ENCODE measurements at regions not wholly inside any gene's neighbourhood (a gene's known extent, or its start where the extent isn't known, plus 50 kb on each side); places are given as distances from the start of the nearest gene placed in this dataset.
A peak's percentile ranks its signal among the peaks of the same experiment; 100 is the strongest.
"Not testable (repeated sequence)": the region's sequence is repeated elsewhere in the genome, so short reads cannot be mapped to it uniquely, and the experiment has no call there.

- TF ChIP-seq CTCF (IDR thresholded peaks at IDR 0.05): no peak
- Histone ChIP-seq H3K36me3 (no peaks in the 10 kb centered on the region), H3K4me3 (no peak overlapping the region), H3K9me3 (peaks cover 0 to 5% (median 0%) of the 10 kb centered on the region in 3 donors), H3K4me1 (no peaks in the 10 kb centered on the region), H3K27me3 (no peaks in the 10 kb centered on the region), H3K27ac (no peak overlapping the region)
- intact Hi-C loops (cut with DNase I; ENCODE audit: low total_unique reads): no loop called here
- peak in 1 of 2 donors; percentile 45 for DNase-seq
Measured at GRCh38 chr15:22262613-22263020, 182.3 kb downstream of the OR4M2 start.

GRCh38 chr15:22263738-22264137, 183.4 kb downstream of the OR4M2 start:
- intact Hi-C loops (cut with DNase I; ENCODE audit: low total_unique reads): no loop called here
- peaks cover 0 to under 1% (median 0%) of the 10 kb centered on the region in 3 donors for H3K9me3 ChIP-seq
- DNase-seq: no peak
- no peaks in the 10 kb centered on the region for H3K36me3 ChIP-seq
- no peaks in the 10 kb centered on the region for H3K4me1 ChIP-seq
- no peak overlapping the region for H3K4me3 ChIP-seq
- TF ChIP-seq CTCF (IDR thresholded peaks at IDR 0.05): no peak
- H3K27ac ChIP-seq: no peak overlapping the region
- H3K27me3 ChIP-seq: no peaks in the 10 kb centered on the region

GRCh38 chr15:22264272-22264671, 183.9 kb downstream of the OR4M2 start:
- H3K27ac ChIP-seq; H3K4me3 ChIP-seq; H3K36me3 ChIP-seq; DNase-seq; H3K9me3 ChIP-seq; intact Hi-C loops (cut with DNase I; ENCODE audit: low total_unique reads); H3K4me1 ChIP-seq; H3K27me3 ChIP-seq: not testable (repeated sequence)

DNA sequence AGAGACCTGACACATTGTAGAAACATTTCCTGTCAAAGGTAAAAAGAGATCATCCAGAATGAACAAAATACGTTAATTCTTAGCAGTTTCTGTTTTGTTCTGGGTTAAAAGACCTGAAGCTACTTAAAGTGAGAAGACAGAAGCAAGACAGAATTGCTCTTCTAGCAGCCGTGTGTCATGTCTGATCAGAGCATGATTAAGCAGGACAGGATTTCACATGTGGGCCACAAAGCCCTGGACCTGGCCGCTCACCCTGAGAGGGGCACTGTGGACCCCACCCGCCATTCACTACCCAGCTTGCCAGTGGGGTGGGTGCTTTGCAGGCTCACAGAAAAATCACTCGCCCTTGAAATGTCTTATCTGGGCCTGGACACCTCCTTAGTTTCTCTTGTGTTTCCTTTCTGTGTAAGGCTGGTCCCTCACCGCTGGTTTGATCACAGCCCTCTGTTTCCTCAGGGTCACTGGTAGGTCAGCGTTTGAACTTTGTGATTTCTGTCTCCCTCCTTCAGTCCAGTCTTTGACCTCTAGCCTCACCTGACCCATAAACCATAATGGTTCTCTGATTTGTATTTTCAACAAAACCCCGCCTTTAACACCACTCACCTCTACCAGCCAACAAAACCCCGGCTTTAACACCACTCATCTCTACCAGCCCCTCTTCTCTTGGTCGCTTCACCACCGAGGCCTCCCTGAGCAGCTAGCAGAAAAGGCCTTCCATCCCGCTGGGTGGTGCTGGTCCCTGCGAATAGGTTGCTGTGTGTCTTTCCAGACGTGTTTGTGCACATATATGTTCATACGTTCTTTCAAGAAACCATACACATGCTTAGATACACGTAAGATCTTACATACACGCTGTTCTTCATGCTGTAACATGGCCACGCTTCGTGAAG, 185.0 kb downstream of the OR4M2 start:
- Histone ChIP-seq H3K27me3 (no peaks in the 10 kb centered on the region), H3K36me3 (no peaks in the 10 kb centered on the region), H3K9me3 (no peaks in the 10 kb centered on the region), H3K27ac (no peak overlapping the region), H3K4me1 (no peaks in the 10 kb centered on the region), H3K4me3 (no peak overlapping the region)
- TF ChIP-seq CTCF (IDR thresholded peaks at IDR 0.05): no peak
- intact Hi-C loops (cut with DNase I; ENCODE audit: low total_unique reads): no loop called here
- DNase-seq: no peak

- intact Hi-C loops (cut with DNase I; ENCODE audit: low total_unique reads): no loop called here
- no peak overlapping the region for H3K4me3 ChIP-seq
- no peaks in the 10 kb centered on the region for H3K36me3 ChIP-seq
- no peaks in the 10 kb centered on the region for H3K9me3 ChIP-seq
- no peak for DNase-seq
- H3K27me3 ChIP-seq: no peaks in the 10 kb centered on the region
- no peaks in the 10 kb centered on the region for H3K4me1 ChIP-seq
- no peak overlapping the region for H3K27ac ChIP-seq
- TF ChIP-seq CTCF (IDR thresholded peaks at IDR 0.05): no peak
Measured at GRCh38 chr15:22265970-22266369, 185.6 kb downstream of the OR4M2 start.

- Histone ChIP-seq H3K9me3 (no peaks in the 10 kb centered on the region), H3K36me3 (no peaks in the 10 kb centered on the region), H3K27me3 (no peaks in the 10 kb centered on the region), H3K4me1 (no peaks in the 10 kb centered on the region), H3K27ac (no peak overlapping the region), H3K4me3 (no peak overlapping the region)
- intact Hi-C loops (cut with DNase I; ENCODE audit: low total_unique reads): no loop called here
- no peak for DNase-seq
- no peak for TF ChIP-seq CTCF (IDR thresholded peaks at IDR 0.05)
Measured at GRCh38 chr15:22267761-22268160, 187.4 kb downstream of the OR4M2 start.

GRCh38 chr15:22268201-22268600, 187.9 kb downstream of the OR4M2 start:
- H3K9me3 ChIP-seq; DNase-seq; H3K4me1 ChIP-seq; H3K36me3 ChIP-seq; H3K4me3 ChIP-seq; intact Hi-C loops (cut with DNase I; ENCODE audit: low total_unique reads); H3K27me3 ChIP-seq; H3K27ac ChIP-seq: not testable (repeated sequence)

DNA sequence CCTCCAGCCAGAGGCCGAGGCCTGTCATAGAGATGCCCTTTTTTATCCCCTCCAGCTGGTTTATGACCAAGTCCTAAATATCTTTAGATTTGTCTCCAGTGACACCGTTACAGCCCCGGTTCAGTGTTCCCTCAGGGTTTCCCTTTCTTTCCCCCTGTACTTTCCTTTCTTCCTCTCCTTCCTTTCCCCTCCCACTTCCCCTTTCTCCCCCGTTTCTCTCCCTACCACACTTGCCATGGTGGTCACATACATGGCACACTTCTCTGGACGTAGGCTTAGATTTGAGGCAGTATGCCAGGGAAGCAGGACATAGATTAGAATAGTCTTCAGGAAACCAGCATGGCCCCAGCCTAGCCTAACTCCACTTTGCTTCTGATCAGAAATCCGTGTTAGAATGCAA, 188.3 kb downstream of the OR4M2 start:
- H3K9me3 ChIP-seq; H3K4me3 ChIP-seq; H3K36me3 ChIP-seq; H3K27me3 ChIP-seq; DNase-seq; intact Hi-C loops (cut with DNase I; ENCODE audit: low total_unique reads); H3K27ac ChIP-seq; H3K4me1 ChIP-seq: not testable (repeated sequence)
